ENCODE measurements at regions not wholly inside any gene's neighbourhood (a gene's known extent, or its start where the extent isn't known, plus 50 kb on each side); places are given as distances from the start of the nearest gene placed in this dataset.

DNA sequence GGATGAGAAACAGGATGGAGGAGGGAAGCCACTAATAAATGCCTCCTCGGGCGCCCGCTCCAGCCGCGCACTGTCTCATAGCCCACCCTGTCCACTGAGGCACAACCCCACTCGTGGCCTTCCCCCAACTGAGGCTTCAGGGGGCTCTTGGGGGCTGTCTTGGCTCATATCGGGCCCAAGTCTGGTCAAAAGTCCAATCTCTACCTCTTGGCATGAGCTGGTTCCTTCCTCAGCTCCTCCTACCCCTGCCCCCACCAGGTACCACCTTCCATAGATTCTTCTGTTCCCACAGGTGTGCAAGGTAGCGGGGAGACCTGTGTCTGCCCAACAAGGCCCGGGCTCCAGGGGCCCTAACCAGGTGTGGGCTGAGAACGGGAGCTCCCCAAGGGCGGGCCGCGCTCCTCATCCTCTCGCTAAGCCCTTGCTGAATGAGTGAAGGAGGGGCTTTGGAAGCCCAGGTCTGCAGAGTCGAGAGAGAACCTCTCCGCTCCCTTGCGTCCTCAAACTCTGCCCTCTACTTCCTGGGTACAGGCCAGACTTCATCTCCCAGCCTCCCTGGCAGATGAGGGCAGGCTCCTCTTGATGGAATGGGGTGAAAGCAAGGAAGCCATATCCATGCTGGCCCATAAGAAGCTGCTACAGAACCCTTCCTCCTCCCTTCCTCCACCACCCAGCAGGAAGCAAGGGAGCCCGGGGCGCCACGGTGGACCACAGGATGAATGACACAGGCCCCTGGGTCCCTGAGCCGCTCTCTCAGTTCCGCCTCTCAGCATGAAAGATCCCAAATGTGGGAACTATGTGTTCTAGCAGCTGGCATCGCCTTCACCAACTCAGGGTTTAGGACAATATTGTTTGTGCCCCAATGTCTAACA is 74.7 kb downstream of the PSMG1 start:
- TF ChIP-seq FOXP2 (optimal IDR thresholded peaks at IDR 0.05; ENCODE audit: control extremely low read depth, extremely low read length, insufficient read depth) (no peak), EZH2 (IDR thresholded peaks at IDR 0.05) (no peak), POLR2AphosphoS5 (IDR thresholded peaks at IDR 0.05; ENCODE audit: borderline replicate concordance, low read depth, low read length) (no peak)
- no peak for DNase-seq (ENCODE audit: low read depth, low spot score)
- H3K4me3 ChIP-seq, result no peak overlapping the region
- no peaks in the 10 kb centered on the region for H3K9me3 ChIP-seq (ENCODE audit: low read depth, low read length)
- H3K9ac ChIP-seq (ENCODE audit: insufficient read length), result no peak overlapping the region
- H3K27ac ChIP-seq, result no peak overlapping the region
- H3K36me3 ChIP-seq (ENCODE audit: insufficient read depth, low read length), result no peaks in the 10 kb centered on the region

DNA sequence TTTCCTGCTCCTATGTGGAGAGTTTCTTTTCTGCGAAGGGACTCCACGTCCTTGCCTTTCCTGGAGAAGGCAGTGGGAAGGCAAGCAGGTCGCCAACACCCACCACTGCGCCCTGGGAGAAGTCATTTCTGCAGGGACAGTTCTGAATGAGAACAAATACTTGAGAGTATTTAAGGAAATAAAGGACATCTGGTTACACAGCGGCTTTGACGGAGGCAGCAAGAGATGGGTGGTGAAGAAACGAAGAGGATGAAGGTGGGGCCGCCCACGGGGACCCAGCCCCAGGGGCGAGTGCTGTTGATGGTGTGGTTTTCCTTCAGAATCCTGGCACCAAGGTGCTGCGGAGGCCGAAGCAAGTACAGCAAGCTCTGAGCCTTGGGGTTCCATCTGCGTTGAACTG is 75.5 kb downstream of the PSMG1 start:
- no peak for DNase-seq (ENCODE audit: low read depth, low spot score)
- no peaks in the 10 kb centered on the region for H3K36me3 ChIP-seq (ENCODE audit: insufficient read depth, low read length)
- TF ChIP-seq FOXP2 (optimal IDR thresholded peaks at IDR 0.05; ENCODE audit: control extremely low read depth, extremely low read length, insufficient read depth), result no peak
- no peak for TF ChIP-seq POLR2AphosphoS5 (IDR thresholded peaks at IDR 0.05; ENCODE audit: borderline replicate concordance, low read depth, low read length)
- TF ChIP-seq EZH2 (IDR thresholded peaks at IDR 0.05), result no peak
- H3K9me3 ChIP-seq (ENCODE audit: low read depth, low read length), result no peaks in the 10 kb centered on the region
- H3K9ac ChIP-seq (ENCODE audit: insufficient read length), result no peak overlapping the region
- H3K4me3 ChIP-seq, result no peak overlapping the region
- no peak overlapping the region for H3K27ac ChIP-seq

DNA sequence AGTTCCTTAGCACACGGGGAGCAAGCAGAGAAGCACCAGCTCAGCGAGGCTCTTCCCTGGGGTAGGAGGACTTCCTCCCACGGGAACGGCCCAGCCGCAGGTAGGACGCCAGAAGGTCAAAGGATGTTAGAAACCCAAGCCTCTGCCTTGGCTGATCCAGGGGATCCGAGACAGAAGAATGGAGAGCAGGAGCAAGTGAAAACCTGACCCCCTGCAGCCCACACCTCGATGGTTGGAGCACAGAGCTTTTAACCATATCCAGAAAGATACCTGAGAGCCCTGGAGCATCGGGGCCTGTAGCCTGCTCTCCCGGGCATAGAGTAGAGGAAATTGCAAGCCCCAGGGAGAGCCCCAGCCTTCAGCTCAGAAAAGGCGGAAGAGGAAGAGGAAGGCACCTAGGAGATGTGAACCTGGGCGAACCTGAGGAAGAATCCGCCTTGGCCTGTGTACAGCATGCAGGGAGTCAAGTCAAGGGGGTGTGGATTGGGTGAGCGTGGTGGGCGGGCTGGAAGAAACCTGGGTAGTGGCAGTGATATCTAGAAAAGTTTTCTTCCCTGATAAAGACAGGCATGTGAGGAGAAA is 76.3 kb downstream of the PSMG1 start:
- Histone ChIP-seq H3K9me3 (ENCODE audit: low read depth, low read length) (no peaks in the 10 kb centered on the region), H3K36me3 (ENCODE audit: insufficient read depth, low read length) (no peaks in the 10 kb centered on the region), H3K9ac (ENCODE audit: insufficient read length) (no peak overlapping the region), H3K4me3 (no peak overlapping the region), H3K27ac (no peak overlapping the region)
- DNase-seq (ENCODE audit: low read depth, low spot score), result no peak
- TF ChIP-seq FOXP2 (optimal IDR thresholded peaks at IDR 0.05; ENCODE audit: control extremely low read depth, extremely low read length, insufficient read depth) (no peak), POLR2AphosphoS5 (IDR thresholded peaks at IDR 0.05; ENCODE audit: borderline replicate concordance, low read depth, low read length) (no peak), EZH2 (IDR thresholded peaks at IDR 0.05) (no peak)

DNA sequence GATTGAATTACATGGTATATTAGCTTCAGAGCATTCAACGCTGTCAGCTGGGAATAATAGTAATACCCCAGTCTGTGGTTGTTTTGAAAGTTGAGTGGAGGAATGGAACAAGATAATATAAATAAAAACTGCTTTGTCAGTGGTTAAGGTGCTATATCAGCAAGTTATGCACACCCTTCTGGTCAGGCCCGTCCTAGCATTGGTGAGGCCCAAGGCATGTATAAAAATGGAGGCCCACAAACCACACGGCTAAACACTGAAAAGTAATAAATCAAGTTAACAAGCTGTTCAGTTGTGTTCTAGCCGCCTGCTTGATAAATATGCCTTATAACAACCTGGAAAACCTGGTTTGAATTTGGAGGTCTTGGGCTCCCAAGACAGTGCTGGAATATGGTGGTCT is 77.4 kb downstream of the PSMG1 start:
- TF ChIP-seq EZH2 (IDR thresholded peaks at IDR 0.05) (no peak), FOXP2 (optimal IDR thresholded peaks at IDR 0.05; ENCODE audit: control extremely low read depth, extremely low read length, insufficient read depth) (no peak), POLR2AphosphoS5 (IDR thresholded peaks at IDR 0.05; ENCODE audit: borderline replicate concordance, low read depth, low read length) (no peak)
- Histone ChIP-seq H3K27ac (no peak overlapping the region), H3K36me3 (ENCODE audit: insufficient read depth, low read length) (no peaks in the 10 kb centered on the region), H3K4me3 (no peak overlapping the region), H3K9me3 (ENCODE audit: low read depth, low read length) (no peaks in the 10 kb centered on the region), H3K9ac (ENCODE audit: insufficient read length) (no peak overlapping the region)
- DNase-seq (ENCODE audit: low read depth, low spot score), result no peak

DNA sequence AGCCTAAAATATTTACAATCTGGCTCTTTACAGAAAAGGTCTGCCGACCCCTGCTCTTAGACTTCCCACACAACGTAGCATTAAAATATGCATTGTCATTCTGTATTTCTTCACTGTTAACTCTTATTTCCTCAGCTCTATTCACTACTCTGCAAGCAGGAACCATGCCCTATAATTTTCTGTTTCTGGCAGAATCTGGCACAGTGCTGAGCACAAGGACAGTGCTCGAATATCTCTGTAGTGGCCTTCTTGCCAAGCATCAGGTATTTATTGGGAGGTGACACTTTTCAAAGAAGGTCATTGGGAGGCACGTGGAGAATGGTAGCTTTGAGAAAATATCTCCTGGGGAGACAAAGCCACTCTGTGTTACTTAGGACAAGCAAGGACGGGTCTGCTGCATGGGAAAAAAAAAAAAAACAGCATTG is 77.9 kb downstream of the PSMG1 start:
- no peak for TF ChIP-seq EZH2 (IDR thresholded peaks at IDR 0.05)
- TF ChIP-seq POLR2AphosphoS5 (IDR thresholded peaks at IDR 0.05; ENCODE audit: borderline replicate concordance, low read depth, low read length), result no peak
- no peak for TF ChIP-seq FOXP2 (optimal IDR thresholded peaks at IDR 0.05; ENCODE audit: control extremely low read depth, extremely low read length, insufficient read depth)
- H3K9ac ChIP-seq (ENCODE audit: insufficient read length), result no peak overlapping the region
- no peaks in the 10 kb centered on the region for H3K36me3 ChIP-seq (ENCODE audit: insufficient read depth, low read length)
- no peak overlapping the region for H3K4me3 ChIP-seq
- H3K9me3 ChIP-seq (ENCODE audit: low read depth, low read length), result no peaks in the 10 kb centered on the region
- H3K27ac ChIP-seq, result no peak overlapping the region
- DNase-seq (ENCODE audit: low read depth, low spot score), result no peak

DNA sequence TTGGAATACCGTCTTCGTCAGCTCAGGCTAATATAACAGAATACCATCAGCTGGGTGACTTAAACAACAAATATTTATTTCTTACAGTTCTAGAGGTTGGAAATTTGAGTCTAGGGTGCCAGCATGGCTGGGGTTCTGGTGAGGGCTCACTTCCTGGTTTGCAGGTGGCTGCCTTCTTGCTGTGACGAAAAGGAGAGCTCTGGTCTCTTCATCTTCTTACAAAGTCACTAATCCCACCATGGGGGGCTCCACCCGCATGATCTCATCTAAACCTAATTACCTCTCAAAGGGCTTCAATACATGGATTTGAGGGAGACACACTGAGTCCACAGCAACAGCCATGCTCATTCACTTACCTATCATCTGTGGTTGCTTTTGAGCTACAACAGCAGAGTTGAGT is 78.3 kb downstream of the PSMG1 start:
- TF ChIP-seq POLR2AphosphoS5 (IDR thresholded peaks at IDR 0.05; ENCODE audit: borderline replicate concordance, low read depth, low read length) (no peak), EZH2 (IDR thresholded peaks at IDR 0.05) (no peak), FOXP2 (optimal IDR thresholded peaks at IDR 0.05; ENCODE audit: control extremely low read depth, extremely low read length, insufficient read depth) (no peak)

DNA sequence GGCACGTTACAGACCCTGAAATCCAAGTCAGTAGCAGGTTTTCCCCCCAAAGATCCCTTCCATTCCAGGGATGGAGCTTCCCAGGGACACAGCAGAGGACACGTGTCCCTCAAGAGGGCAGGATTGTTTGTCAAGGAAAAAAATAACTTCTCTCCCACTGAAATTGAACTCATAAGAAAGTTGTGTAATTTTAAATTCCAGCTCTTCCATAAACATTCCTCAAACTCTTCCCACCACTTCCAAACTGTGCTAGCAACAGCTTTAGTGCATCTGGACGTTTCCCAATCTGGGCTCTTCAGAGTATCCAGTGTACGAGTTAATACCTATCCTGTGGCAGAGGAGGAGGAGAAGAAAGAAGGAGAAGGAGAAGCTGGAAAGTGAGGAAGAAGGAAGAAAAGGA is 79.6 kb downstream of the PSMG1 start:
- Histone ChIP-seq H3K9me3 (ENCODE audit: low read depth, low read length) (no peaks in the 10 kb centered on the region), H3K27ac (no peak overlapping the region), H3K4me3 (no peak overlapping the region), H3K9ac (ENCODE audit: insufficient read length) (no peak overlapping the region), H3K36me3 (ENCODE audit: insufficient read depth, low read length) (no peaks in the 10 kb centered on the region)
- TF ChIP-seq FOXP2 (optimal IDR thresholded peaks at IDR 0.05; ENCODE audit: control extremely low read depth, extremely low read length, insufficient read depth) (no peak), EZH2 (IDR thresholded peaks at IDR 0.05) (no peak)
- no peak for DNase-seq (ENCODE audit: low read depth, low spot score)

More for the DNA sequence above, 78.3 kb downstream of the PSMG1 start:
- Histone ChIP-seq H3K36me3 (ENCODE audit: insufficient read depth, low read length) (no peaks in the 10 kb centered on the region), H3K9ac (ENCODE audit: insufficient read length) (no peak overlapping the region), H3K9me3 (ENCODE audit: low read depth, low read length) (no peaks in the 10 kb centered on the region), H3K4me3 (no peak overlapping the region), H3K27ac (no peak overlapping the region)
- DNase-seq (ENCODE audit: low read depth, low spot score), result no peak

DNA sequence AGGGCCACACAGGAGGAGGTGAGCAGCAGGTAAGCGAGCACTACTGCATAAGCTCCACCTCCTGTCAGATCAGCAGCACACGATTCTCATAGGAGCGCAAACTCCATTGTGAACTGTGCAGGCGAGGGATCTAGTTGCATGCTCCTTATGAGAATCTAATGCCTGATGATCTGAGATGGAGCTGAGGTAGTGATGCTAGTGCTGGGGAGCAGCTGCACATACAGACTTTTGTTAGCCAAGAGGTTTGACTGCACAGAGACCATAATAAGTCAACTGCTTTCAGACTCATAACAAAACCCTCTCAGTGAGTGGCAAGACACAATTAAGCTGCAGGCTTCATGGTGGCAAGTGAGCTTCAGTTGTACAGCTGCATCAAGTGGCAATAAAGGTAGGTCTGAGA is 83.4 kb downstream of the PSMG1 start:
- no peaks in the 10 kb centered on the region for H3K9me3 ChIP-seq (ENCODE audit: low read depth, low read length)
- no peak overlapping the region for H3K9ac ChIP-seq (ENCODE audit: insufficient read length)
- no peak for TF ChIP-seq EZH2 (IDR thresholded peaks at IDR 0.05)
- no peak for TF ChIP-seq FOXP2 (optimal IDR thresholded peaks at IDR 0.05; ENCODE audit: control extremely low read depth, extremely low read length, insufficient read depth)
- no peak for TF ChIP-seq POLR2AphosphoS5 (IDR thresholded peaks at IDR 0.05; ENCODE audit: borderline replicate concordance, low read depth, low read length)
- no peak overlapping the region for H3K27ac ChIP-seq
- H3K4me3 ChIP-seq, result no peak overlapping the region
- H3K36me3 ChIP-seq (ENCODE audit: insufficient read depth, low read length), result no peaks in the 10 kb centered on the region
- no peak for DNase-seq (ENCODE audit: low read depth, low spot score)
